Mesenchymal stem cell (in vitro differentiated cells and primary cell): ENCODE measurements at regions not wholly inside any gene's neighbourhood (a gene's known extent, or its start where the extent isn't known, plus 50 kb on each side); places are given as distances from the start of the nearest gene placed in this dataset.
"Not testable (repeated sequence)": the region's sequence is repeated elsewhere in the genome, so short reads cannot be mapped to it uniquely, and the experiment has no call there.

Experiments
- DNase-seq: peaks from one replicate; pipeline ENCODE4 v3.0.0-alpha.2; 2013
- H2AFZ ChIP-seq: one replicate; pipeline ENCODE4 v1.6.1; 2013; ENCODE audit warnings: low read depth, mild to moderate bottlenecking, control low read depth, inconsistent platforms, low read length, moderate library complexity
- H2AK5ac ChIP-seq: 2 replicates; pipeline ENCODE4 v1.6.1; 2013; ENCODE audit warnings: low read length, moderate library complexity, mild to moderate bottlenecking, inconsistent platforms; ENCODE audit not compliant: severe bottlenecking
- H2BK120ac ChIP-seq: one replicate; pipeline ENCODE4 v1.6.1; 2013; ENCODE audit warnings: low read depth, mild to moderate bottlenecking, inconsistent platforms, low read length, moderate library complexity
- H2BK12ac ChIP-seq, 2 experiments: one replicate each; pipeline ENCODE4 v1.6.1; 2013; ENCODE audit warnings: inconsistent platforms in 2 of 2, low read length in 2 of 2, mild to moderate bottlenecking in 2 of 2, moderate library complexity in 2 of 2, control low read depth in 1 of 2
- H2BK15ac ChIP-seq: one replicate; pipeline ENCODE4 v1.6.1; 2013; ENCODE audit warnings: mild to moderate bottlenecking, low read depth, inconsistent platforms; ENCODE audit not compliant: poor library complexity, severe bottlenecking
- H2BK5ac ChIP-seq: 2 replicates; pipeline ENCODE4 v1.6.1; 2013; ENCODE audit warnings: low read depth, mild to moderate bottlenecking, low read length, control low read depth, inconsistent platforms; ENCODE audit not compliant: poor library complexity, severe bottlenecking
- H3K14ac ChIP-seq, 2 experiments: one replicate each; pipeline ENCODE4 v1.6.1; 2013; ENCODE audit warnings: inconsistent platforms in 2 of 2, low read length in 2 of 2, control low read depth in 1 of 2, mild to moderate bottlenecking in 1 of 2, moderate library complexity in 1 of 2
- H3K18ac ChIP-seq, 2 experiments: one replicate each; pipeline ENCODE4 v1.6.1; 2013; ENCODE audit warnings: inconsistent platforms in 2 of 2, low read length in 2 of 2, control low read depth in 1 of 2, low read depth in 1 of 2, mild to moderate bottlenecking in 1 of 2
- H3K23ac ChIP-seq, 2 experiments: one replicate each; pipeline ENCODE4 v1.6.1; 2013; ENCODE audit warnings: inconsistent platforms in 2 of 2, low read length in 2 of 2, mild to moderate bottlenecking in 2 of 2, moderate library complexity in 2 of 2, control low read depth in 1 of 2
- H3K27ac ChIP-seq: 2 replicates; pipeline ENCODE4 v1.5.1; 2013; ENCODE audit warnings: mild to moderate bottlenecking, moderate library complexity, low read length, control low read depth, inconsistent platforms; ENCODE audit not compliant: poor library complexity, severe bottlenecking
- H3K27me3 ChIP-seq, 2 experiments: 2 replicates each; pipeline versions ENCODE4 v1.6.1 to v1.7.0; 2013; ENCODE audit warnings: low read length in 2 of 2, mild to moderate bottlenecking in 2 of 2, moderate library complexity in 2 of 2, control low read depth in 1 of 2, inconsistent platforms in 1 of 2; ENCODE audit not compliant: control insufficient read depth in 1 of 2, insufficient read depth in 1 of 2
- H3K36me3 ChIP-seq, 2 experiments: 2 replicates each; pipeline versions ENCODE4 v1.6.1 to v1.7.0; 2013; ENCODE audit warnings: low read length in 2 of 2, control low read depth in 1 of 2, inconsistent platforms in 1 of 2, low read depth in 1 of 2, mild to moderate bottlenecking in 1 of 2; ENCODE audit not compliant: insufficient read depth in 2 of 2, control insufficient read depth in 1 of 2
- H3K4ac ChIP-seq, 2 experiments: one replicate each; pipeline ENCODE4 v1.6.1; 2013; ENCODE audit warnings: inconsistent platforms in 2 of 2, low read length in 2 of 2, mild to moderate bottlenecking in 2 of 2, moderate library complexity in 2 of 2, control low read depth in 1 of 2, low read depth in 1 of 2
- H3K4me1 ChIP-seq: 2 replicates; pipeline ENCODE4 v1.6.1; 2013; ENCODE audit warnings: low read depth, low read length, control low read depth; ENCODE audit not compliant: control insufficient read depth, insufficient read depth
- H3K4me2 ChIP-seq: 2 replicates; pipeline ENCODE4 v1.6.1; 2013; ENCODE audit warnings: low read length, mild to moderate bottlenecking, inconsistent platforms; ENCODE audit not compliant: poor library complexity, severe bottlenecking
- H3K4me3 ChIP-seq, 2 experiments: 2 replicates each; pipeline versions ENCODE4 v1.5.1 to v1.7.0; 2013; ENCODE audit warnings: low read length in 2 of 2, mild to moderate bottlenecking in 2 of 2, control low read depth in 1 of 2, low read depth in 1 of 2; ENCODE audit not compliant: insufficient read depth in 1 of 2
- H3K79me1 ChIP-seq: replicated peaks from 2 replicates; pipeline ENCODE4 v1.6.1; 2013; ENCODE audit warnings: mild to moderate bottlenecking, control low read depth, low read length, inconsistent platforms; ENCODE audit not compliant: poor library complexity, severe bottlenecking
- H3K9ac ChIP-seq: 2 replicates; pipeline ENCODE4 v1.7.0; 2013; ENCODE audit warnings: mild to moderate bottlenecking, low read length, moderate library complexity
- H3K9me3 ChIP-seq: 2 replicates; pipeline ENCODE4 v1.7.0; 2013; ENCODE audit warnings: mild to moderate bottlenecking, low read length; ENCODE audit not compliant: control insufficient read depth
- H4K8ac ChIP-seq: one replicate; pipeline ENCODE4 v1.6.1; 2013; ENCODE audit warnings: inconsistent platforms, mild to moderate bottlenecking, low read length, moderate library complexity
- H4K91ac ChIP-seq: one replicate; pipeline ENCODE4 v1.6.1; 2013; ENCODE audit warnings: mild to moderate bottlenecking, low read length, inconsistent platforms
- WGBS: methylation state at CpG from one replicate; pipeline ENCODE4 v1.1.7; 2013; ENCODE audit warnings: mixed read lengths; 5-methylcytosine and 5-hydroxymethylcytosine counted together

DNA sequence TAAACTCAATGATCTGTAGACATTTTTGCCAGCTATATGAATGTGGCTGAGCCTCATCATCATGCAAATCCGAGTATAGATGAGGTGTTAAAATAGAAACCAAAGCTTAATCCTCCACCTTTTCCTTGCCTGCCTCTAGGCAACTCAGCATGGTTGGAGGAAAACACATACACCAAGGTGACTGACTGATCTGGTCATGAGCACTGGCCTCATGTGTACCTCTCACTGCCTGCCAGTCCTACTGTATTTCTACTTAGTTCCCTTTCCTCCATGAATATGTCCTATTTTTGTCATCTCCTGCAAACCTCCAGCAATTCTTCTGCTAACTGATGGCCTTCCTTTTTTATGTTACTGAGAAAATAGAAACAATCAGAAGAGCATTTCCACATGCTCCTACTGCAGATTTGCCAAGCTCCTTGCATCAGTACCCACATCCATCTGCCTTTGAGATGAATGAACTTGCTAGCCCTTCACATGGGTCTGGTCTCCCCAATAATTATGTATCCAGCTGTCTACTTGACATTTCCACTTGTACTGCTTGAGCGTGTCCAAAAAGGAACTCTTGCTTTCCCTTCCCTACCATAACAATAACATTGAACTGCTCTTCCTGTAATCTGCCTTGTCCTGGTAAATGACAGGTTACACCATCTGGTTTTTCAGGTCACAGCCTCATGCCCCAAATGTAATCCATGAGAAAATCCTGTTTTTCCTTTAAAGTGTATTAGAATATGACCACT is 90.1 kb upstream of the GARIN1A start:
- H3K9me3 ChIP-seq, H2AFZ ChIP-seq, H2BK120ac ChIP-seq, H3K9ac ChIP-seq, H2BK12ac ChIP-seq, H3K18ac ChIP-seq, H3K79me1 ChIP-seq, H3K23ac ChIP-seq, H3K4me3 ChIP-seq, H2BK15ac ChIP-seq, H2BK5ac ChIP-seq, H3K27me3 ChIP-seq, H3K27ac ChIP-seq, H3K4me2 ChIP-seq, H4K91ac ChIP-seq, H3K4ac ChIP-seq, H3K4me1 ChIP-seq, H3K14ac ChIP-seq, DNase-seq, H4K8ac ChIP-seq, H2AK5ac ChIP-seq: not testable (repeated sequence)
- WGBS: 100% methylated on average over 1 of the region's 2 CpGs
- H3K36me3 ChIP-seq: peaks cover 4 to 21% of the 10 kb centered on the region in 2 experiments

GRCh38 chr7:128586715-128587114 is 85.4 kb upstream of the GARIN1A start:
- H2BK12ac ChIP-seq, H3K14ac ChIP-seq, H3K18ac ChIP-seq, H4K91ac ChIP-seq, DNase-seq, H2AK5ac ChIP-seq, H2AFZ ChIP-seq, H3K4ac ChIP-seq, H4K8ac ChIP-seq, H2BK120ac ChIP-seq, H2BK15ac ChIP-seq, H2BK5ac ChIP-seq, H3K9me3 ChIP-seq, H3K27ac ChIP-seq, H3K4me3 ChIP-seq, H3K79me1 ChIP-seq, H3K4me1 ChIP-seq, H3K4me2 ChIP-seq, H3K23ac ChIP-seq, H3K9ac ChIP-seq, H3K27me3 ChIP-seq: not testable (repeated sequence)
- peaks cover 5 to 33% of the 10 kb centered on the region in 2 experiments for H3K36me3 ChIP-seq

GRCh38 chr7:128591705-128592104 is 80.4 kb upstream of the GARIN1A start:
- no peak overlapping the region for H4K91ac ChIP-seq
- H3K9me3 ChIP-seq: no peaks in the 10 kb centered on the region
- H2AFZ ChIP-seq: no peak overlapping the region
- no peak overlapping the region for H2BK120ac ChIP-seq
- H2BK15ac ChIP-seq: no peak overlapping the region
- no peak overlapping the region for H3K4me2 ChIP-seq
- H2AK5ac ChIP-seq: no peak overlapping the region
- no peak overlapping the region for H4K8ac ChIP-seq
- WGBS: 98% methylated on average over 4 of the region's 5 CpGs
- DNase-seq: no peak
- H3K4me1 ChIP-seq: no peaks in the 10 kb centered on the region
- H3K9ac ChIP-seq: no peak overlapping the region
- no peak overlapping the region for H3K18ac ChIP-seq
- no peaks in the 10 kb centered on the region for H3K27me3 ChIP-seq
- no peak overlapping the region for H3K23ac ChIP-seq
- H2BK5ac ChIP-seq: no peak overlapping the region
- no peak overlapping the region for H2BK12ac ChIP-seq
- H3K36me3 ChIP-seq: peaks cover 3 to 55% of the 10 kb centered on the region in 2 experiments
- H3K4ac ChIP-seq: no peak overlapping the region
- H3K14ac ChIP-seq: no peak overlapping the region
- H3K4me3 ChIP-seq: no peak overlapping the region
- peaks cover 8% of the 10 kb centered on the region for H3K79me1 ChIP-seq
- no peak overlapping the region for H3K27ac ChIP-seq

DNA sequence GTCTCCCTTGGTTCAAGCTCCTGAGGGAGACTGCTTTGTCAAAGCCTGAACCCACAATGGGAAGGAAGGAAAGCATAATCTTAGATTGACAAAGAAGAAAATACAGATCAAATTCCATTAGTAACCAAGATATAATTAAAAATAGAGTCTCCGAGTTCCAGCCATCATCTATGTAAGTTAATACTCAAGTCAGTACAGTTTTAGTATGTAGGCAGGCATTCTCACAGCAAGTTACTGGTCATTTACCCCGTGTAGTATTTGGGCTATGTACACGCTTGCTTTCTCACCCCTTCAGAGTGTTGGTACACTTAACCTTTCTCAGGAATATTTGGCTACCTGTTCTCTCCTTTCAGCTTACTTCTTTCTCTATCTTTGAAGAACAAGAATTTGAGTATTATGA is 79.9 kb upstream of the GARIN1A start:
- Histone ChIP-seq H3K79me1 (peaks cover 10% of the 10 kb centered on the region), H3K36me3 (peaks cover 3 to 58% of the 10 kb centered on the region in 2 experiments)
- not testable (repeated sequence) for H3K4me1 ChIP-seq, H4K8ac ChIP-seq, H3K27ac ChIP-seq, H2BK12ac ChIP-seq, H3K4me3 ChIP-seq, H3K4me2 ChIP-seq, H3K4ac ChIP-seq, H3K14ac ChIP-seq, H3K27me3 ChIP-seq, H3K18ac ChIP-seq, H2BK5ac ChIP-seq, H3K9ac ChIP-seq, DNase-seq, H4K91ac ChIP-seq, H2BK120ac ChIP-seq, H3K9me3 ChIP-seq, H3K23ac ChIP-seq, H2AK5ac ChIP-seq, H2AFZ ChIP-seq, H2BK15ac ChIP-seq
- whole genome bisulfite sequencing: no CpG with 5 or more reads among the region's 3 CpGs
